ENCODE measurements at regions not wholly inside any gene's neighbourhood (a gene's known extent, or its start where the extent isn't known, plus 50 kb on each side); places are given as distances from the start of the nearest gene placed in this dataset.

DNA sequence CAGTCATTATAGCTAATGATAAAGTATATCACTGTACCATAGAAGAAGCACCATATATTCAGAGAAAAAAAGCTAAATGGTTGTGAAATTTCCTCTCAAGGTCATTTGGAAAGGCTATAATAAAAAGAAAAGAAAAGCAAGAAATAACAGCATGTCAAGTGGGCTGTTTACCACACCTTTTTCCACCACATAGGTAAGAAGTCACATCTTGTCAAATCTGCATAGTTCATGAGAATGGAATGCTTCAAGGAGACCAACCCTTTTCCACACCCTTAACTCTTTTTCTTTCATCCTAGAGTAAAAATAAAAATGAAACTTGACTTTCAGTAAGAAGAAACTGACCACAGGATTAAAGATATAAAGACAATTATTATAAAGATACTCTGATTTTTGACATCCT lies 91.2 kb downstream of the ATP6V1G3 start:
- CTCF ChIA-PET, result interaction anchor here (0.9 to 1.1 kb wide), 5 partner anchors 71 to 923 kb away, joined by 3 to 4 read pairs (median 3); no protein-coding TSS in a partner anchor
- no peaks in the 10 kb centered on the region for H3K79me2 ChIP-seq (ENCODE audit: control insufficient read depth, insufficient read depth, low read length)

More for the DNA sequence above, 91.2 kb downstream of the ATP6V1G3 start:
- DNase-seq (ENCODE audit: low read depth, low spot score) (no peak), FAIRE-seq (peak; percentile 72)
- Histone ChIP-seq H3K4me1 (ENCODE audit: control insufficient read depth, extremely low read depth, insufficient read depth, low read length) (peaks cover 38% of the 10 kb centered on the region), H3K9me3 (replicated peaks; ENCODE audit: control insufficient read depth, insufficient read depth, low read length) (no peaks in the 10 kb centered on the region), H3K27me3 (ENCODE audit: control insufficient read depth in 2 of 2, insufficient read depth in 2 of 2, low read length in 2 of 2) (no peaks in the 10 kb centered on the region), H3K9me1 (replicated peaks; ENCODE audit: control insufficient read depth, extremely low read depth, insufficient read depth, low read length) (no peaks in the 10 kb centered on the region), H3K36me3 (ENCODE audit: control insufficient read depth in 2 of 2, extremely low read depth in 1 of 2, insufficient read depth in 2 of 2, low read length in 2 of 2) (no peaks in the 10 kb centered on the region), H2AFZ (ENCODE audit: low read depth, low read length) (no peak overlapping the region), H3K9ac (replicated peaks; ENCODE audit: extremely low read depth, insufficient read depth, low read length) (peak overlapping the region; percentile 40), H4K20me1 (replicated peaks; ENCODE audit: control insufficient read depth, extremely low read depth, insufficient read depth, low read length) (no peaks in the 10 kb centered on the region), H3K4me2 (ENCODE audit: insufficient read depth, low read length) (peak overlapping the region; percentile 73), H3K4me3 (replicated peaks in 1 of 3; ENCODE audit: insufficient read depth in 1 of 3, low read depth in 1 of 3, low read length in 3 of 3) (no peak overlapping the region), H3K27ac (ENCODE audit: insufficient read depth, low read depth, low read length) (peak overlapping the region; percentile 60)
- intact Hi-C loops (cut with micrococcal nuclease), result loop anchor here (2.0 to 10.0 kb wide), 3 partner anchors 228 to 826 kb away; no protein-coding TSS in a partner anchor
- POLR2A ChIA-PET, result no interaction called here
- BruUV-seq (replicated peaks), result no TSS peak
- dilution Hi-C loops (cut with MboI; ENCODE audit: extremely low pct_ligation_motif_present, low sequenced_read_pairs), result no loop called here
- TF ChIP-seq, protein P1, sequence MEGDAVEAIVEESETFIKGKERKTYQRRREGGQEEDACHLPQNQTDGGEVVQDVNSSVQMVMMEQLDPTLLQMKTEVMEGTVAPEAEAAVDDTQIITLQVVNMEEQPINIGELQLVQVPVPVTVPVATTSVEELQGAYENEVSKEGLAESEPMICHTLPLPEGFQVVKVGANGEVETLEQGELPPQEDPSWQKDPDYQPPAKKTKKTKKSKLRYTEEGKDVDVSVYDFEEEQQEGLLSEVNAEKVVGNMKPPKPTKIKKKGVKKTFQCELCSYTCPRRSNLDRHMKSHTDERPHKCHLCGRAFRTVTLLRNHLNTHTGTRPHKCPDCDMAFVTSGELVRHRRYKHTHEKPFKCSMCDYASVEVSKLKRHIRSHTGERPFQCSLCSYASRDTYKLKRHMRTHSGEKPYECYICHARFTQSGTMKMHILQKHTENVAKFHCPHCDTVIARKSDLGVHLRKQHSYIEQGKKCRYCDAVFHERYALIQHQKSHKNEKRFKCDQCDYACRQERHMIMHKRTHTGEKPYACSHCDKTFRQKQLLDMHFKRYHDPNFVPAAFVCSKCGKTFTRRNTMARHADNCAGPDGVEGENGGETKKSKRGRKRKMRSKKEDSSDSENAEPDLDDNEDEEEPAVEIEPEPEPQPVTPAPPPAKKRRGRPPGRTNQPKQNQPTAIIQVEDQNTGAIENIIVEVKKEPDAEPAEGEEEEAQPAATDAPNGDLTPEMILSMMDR (IDR thresholded peaks at IDR 0.05; ENCODE audit: extremely low read depth in 1 of 2, insufficient read depth in 1 of 2, low read depth in 1 of 2, low read length in 2 of 2), result no peak
- TF ChIP-seq, protein P2, sequence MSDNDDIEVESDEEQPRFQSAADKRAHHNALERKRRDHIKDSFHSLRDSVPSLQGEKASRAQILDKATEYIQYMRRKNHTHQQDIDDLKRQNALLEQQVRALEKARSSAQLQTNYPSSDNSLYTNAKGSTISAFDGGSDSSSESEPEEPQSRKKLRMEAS (IDR thresholded peaks at IDR 0.05; ENCODE audit: insufficient read depth, insufficient read length), result no peak
- TF ChIP-seq POLR2AphosphoS5 (IDR thresholded peaks at IDR 0.05; ENCODE audit: insufficient read depth, low read depth, low read length) (no peak), EZH2 (IDR thresholded peaks at IDR 0.05; ENCODE audit: borderline replicate concordance, low read depth, low read length, severe bottlenecking) (no peak), JUN (IDR thresholded peaks at IDR 0.05; ENCODE audit: borderline replicate concordance, insufficient read depth, insufficient read length, low read depth) (no peak), GATA2 (IDR thresholded peaks at IDR 0.05; ENCODE audit: insufficient read depth, insufficient read length, low read depth, low read length) (no peak), FOS (IDR thresholded peaks at IDR 0.05; ENCODE audit: borderline replicate concordance, insufficient read depth, low read length) (no peak), MYC (IDR thresholded peaks at IDR 0.05; ENCODE audit: low read depth, low read length) (no peak), POLR2A (IDR thresholded peaks at IDR 0.05; ENCODE audit: low read depth, low read length) (no peak)
